ENCODE measurements at regions not wholly inside any gene's neighbourhood (a gene's known extent, or its start where the extent isn't known, plus 50 kb on each side); places are given as distances from the start of the nearest gene placed in this dataset.

GRCh38 chr15:91537856-91538255 is 315.7 kb upstream of the SLCO3A1 start:
- DNase-seq = no peak
- intact Hi-C loops (cut with DNase I) = no loop called here

- no peak for DNase-seq
- intact Hi-C loops (cut with DNase I) = no loop called here
Observed at GRCh38 chr15:91538782-91539181, 314.7 kb upstream of the SLCO3A1 start.

- intact Hi-C loops (cut with DNase I) = no loop called here
- DNase-seq = no peak
Observed at GRCh38 chr15:91541286-91541685, 312.2 kb upstream of the SLCO3A1 start.

GRCh38 chr15:91542226-91542625 is 311.3 kb upstream of the SLCO3A1 start:
- intact Hi-C loops (cut with DNase I) = no loop called here

GRCh38 chr15:91547356-91547755 is 306.2 kb upstream of the SLCO3A1 start:
- intact Hi-C loops (cut with DNase I) = no loop called here
- DNase-seq = no peak

More at GRCh38 chr15:91542226-91542625, 311.3 kb upstream of the SLCO3A1 start:
- no peak for DNase-seq

- no peak for DNase-seq
- intact Hi-C loops (cut with DNase I) = no loop called here
Observed at GRCh38 chr15:91548549-91548948, 305.0 kb upstream of the SLCO3A1 start.

GRCh38 chr15:91549581-91549980 is 303.9 kb upstream of the SLCO3A1 start:
- DNase-seq = no peak
- intact Hi-C loops (cut with DNase I) = no loop called here

GRCh38 chr15:91552555-91552954 is 301.0 kb upstream of the SLCO3A1 start:
- no peak for DNase-seq
- intact Hi-C loops (cut with DNase I) = no loop called here

GRCh38 chr15:91553196-91553854 is 300.2 kb upstream of the SLCO3A1 start:
- DNase-seq = no peak

GRCh38 chr15:91555312-91555711 is 298.2 kb upstream of the SLCO3A1 start:
- no peak for DNase-seq
- intact Hi-C loops (cut with DNase I) = no loop called here

More at GRCh38 chr15:91553196-91553854, 300.2 kb upstream of the SLCO3A1 start:
- intact Hi-C loops (cut with DNase I) = no loop called here

GRCh38 chr15:91556926-91557325 is 296.6 kb upstream of the SLCO3A1 start:
- DNase-seq = peak in 1 of 42 donors; percentile 27
- intact Hi-C loops (cut with DNase I) = no loop called here

GRCh38 chr15:91559066-91559465 is 294.4 kb upstream of the SLCO3A1 start:
- intact Hi-C loops (cut with DNase I) = no loop called here
- peak in 41 of 42 donors; percentile 16 to 94 (median 73) for DNase-seq

GRCh38 chr15:91561371-91562100 is 292.0 kb upstream of the SLCO3A1 start:
- peak in 19 of 42 donors; percentile 18 to 79 (median 38) for DNase-seq
- intact Hi-C loops (cut with DNase I) = no loop called here

- intact Hi-C loops (cut with DNase I) = no loop called here
- no peak for DNase-seq
Observed at GRCh38 chr15:91562698-91563097, 290.8 kb upstream of the SLCO3A1 start.

GRCh38 chr15:91564631-91565030 is 288.9 kb upstream of the SLCO3A1 start:
- intact Hi-C loops (cut with DNase I) = no loop called here
- no peak for DNase-seq

GRCh38 chr15:91566141-91566540 is 287.4 kb upstream of the SLCO3A1 start:
- DNase-seq = no peak
- intact Hi-C loops (cut with DNase I) = no loop called here

GRCh38 chr15:91568036-91568435 is 285.5 kb upstream of the SLCO3A1 start:
- intact Hi-C loops (cut with DNase I) = no loop called here
- no peak for DNase-seq

- intact Hi-C loops (cut with DNase I) = no loop called here
- no peak for DNase-seq
Observed at GRCh38 chr15:91572110-91572509, 281.4 kb upstream of the SLCO3A1 start.

- DNase-seq = no peak
- intact Hi-C loops (cut with DNase I) = no loop called here
Observed at GRCh38 chr15:91576096-91576495, 277.4 kb upstream of the SLCO3A1 start.

GRCh38 chr15:91578511-91578910 is 275.0 kb upstream of the SLCO3A1 start:
- DNase-seq = no peak
- intact Hi-C loops (cut with DNase I) = no loop called here

GRCh38 chr15:91584895-91585294 is 268.6 kb upstream of the SLCO3A1 start:
- intact Hi-C loops (cut with DNase I) = no loop called here
- no peak for DNase-seq

All from head of caudate nucleus (tissue), 42 donors.